ENCODE measurements at regions not wholly inside any gene's neighbourhood (a gene's known extent, or its start where the extent isn't known, plus 50 kb on each side); places are given as distances from the start of the nearest gene placed in this dataset.

DNA sequence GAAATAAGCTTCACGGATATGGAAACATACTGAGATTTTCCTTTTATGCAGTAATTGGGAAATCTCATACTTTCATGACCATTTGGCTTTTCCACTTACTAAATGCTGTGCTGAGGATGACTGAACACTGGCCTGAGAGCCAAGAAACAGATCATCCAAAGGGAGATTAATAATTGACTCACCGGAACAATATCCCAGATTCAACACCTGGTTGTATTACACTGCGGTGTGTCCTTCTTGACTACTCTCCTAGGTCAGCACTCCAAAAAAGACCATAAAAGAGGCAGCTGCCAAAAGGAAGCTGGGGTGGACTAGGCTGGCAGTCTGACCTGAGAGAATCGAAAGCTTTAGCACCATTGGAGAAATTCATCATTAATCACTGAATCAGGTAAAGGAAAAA is 469.1 kb downstream of the CBLN2 start:
- Histone ChIP-seq H3K27me3 (ENCODE audit: control insufficient read depth in 1 of 2, insufficient read depth in 2 of 2, low read length in 2 of 2) (no peaks in the 10 kb centered on the region; a peak in 1 of 5 replicates), H3K9me3 (ENCODE audit: low read length) (no peaks in the 10 kb centered on the region), H3K36me3 (replicated peaks in 1 of 2; ENCODE audit: control insufficient read depth in 1 of 2, insufficient read depth in 2 of 2, low read length in 2 of 2) (no peaks in the 10 kb centered on the region), H3K9ac (ENCODE audit: insufficient read depth, low read depth, low read length) (no peak overlapping the region), H4K20me1 (ENCODE audit: insufficient read depth, low read length) (no peaks in the 10 kb centered on the region), H3K4me2 (ENCODE audit: low read depth, low read length) (no peak overlapping the region), H2AFZ (ENCODE audit: low read length) (no peak overlapping the region), H3K79me2 (ENCODE audit: insufficient read depth, low read length) (no peaks in the 10 kb centered on the region), H3K27ac (ENCODE audit: extremely low read length, insufficient read depth, low read length) (no peak overlapping the region), H3K4me1 (ENCODE audit: insufficient read depth, low read length) (no peaks in the 10 kb centered on the region), H3K4me3 (replicated peaks in 1 of 3; ENCODE audit: insufficient read depth in 1 of 3, low read depth in 2 of 3, low read length in 3 of 3) (no peak overlapping the region)
- FAIRE-seq (no peak), ATAC-seq (no peak), DNase-seq (ENCODE audit: low spot score) (no peak)
- intact Hi-C loops (cut with micrococcal nuclease; ENCODE audit: unreplicated experiment), result no loop called here
- in situ Hi-C loops (cut with HindIII; ENCODE audit: extremely low pct_ligation_motif_present, low pct_unique_long_range_greater_than_20kb), result no loop called here
- BruUV-seq (replicated peaks), result no TSS peak
- ChIA-PET POLR2A (no interaction called here), CTCF (ENCODE audit: low intra/inter-chr PET ratio, low total read pairs) (no interaction called here)
- 28% methylated on average over 4 of the region's 4 CpGs for WGBS (ENCODE audit: low lambda C conversion rate)
- TF ChIP-seq, protein P1, sequence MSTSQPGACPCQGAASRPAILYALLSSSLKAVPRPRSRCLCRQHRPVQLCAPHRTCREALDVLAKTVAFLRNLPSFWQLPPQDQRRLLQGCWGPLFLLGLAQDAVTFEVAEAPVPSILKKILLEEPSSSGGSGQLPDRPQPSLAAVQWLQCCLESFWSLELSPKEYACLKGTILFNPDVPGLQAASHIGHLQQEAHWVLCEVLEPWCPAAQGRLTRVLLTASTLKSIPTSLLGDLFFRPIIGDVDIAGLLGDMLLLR (CRISPR knock-in tag; IDR thresholded peaks at IDR 0.05), result no peak
- TF ChIP-seq STAG1 (CRISPR knock-in tag; IDR thresholded peaks at IDR 0.05) (no peak), CCDC6 (CRISPR knock-in tag; IDR thresholded peaks at IDR 0.05) (no peak), ZBTB3 (CRISPR knock-in tag; IDR thresholded peaks at IDR 0.05; ENCODE audit: borderline replicate concordance, low read depth) (no peak), SAP130 (CRISPR knock-in tag; IDR thresholded peaks at IDR 0.05; ENCODE audit: low read depth) (no peak)
- TF ChIP-seq, protein P2, sequence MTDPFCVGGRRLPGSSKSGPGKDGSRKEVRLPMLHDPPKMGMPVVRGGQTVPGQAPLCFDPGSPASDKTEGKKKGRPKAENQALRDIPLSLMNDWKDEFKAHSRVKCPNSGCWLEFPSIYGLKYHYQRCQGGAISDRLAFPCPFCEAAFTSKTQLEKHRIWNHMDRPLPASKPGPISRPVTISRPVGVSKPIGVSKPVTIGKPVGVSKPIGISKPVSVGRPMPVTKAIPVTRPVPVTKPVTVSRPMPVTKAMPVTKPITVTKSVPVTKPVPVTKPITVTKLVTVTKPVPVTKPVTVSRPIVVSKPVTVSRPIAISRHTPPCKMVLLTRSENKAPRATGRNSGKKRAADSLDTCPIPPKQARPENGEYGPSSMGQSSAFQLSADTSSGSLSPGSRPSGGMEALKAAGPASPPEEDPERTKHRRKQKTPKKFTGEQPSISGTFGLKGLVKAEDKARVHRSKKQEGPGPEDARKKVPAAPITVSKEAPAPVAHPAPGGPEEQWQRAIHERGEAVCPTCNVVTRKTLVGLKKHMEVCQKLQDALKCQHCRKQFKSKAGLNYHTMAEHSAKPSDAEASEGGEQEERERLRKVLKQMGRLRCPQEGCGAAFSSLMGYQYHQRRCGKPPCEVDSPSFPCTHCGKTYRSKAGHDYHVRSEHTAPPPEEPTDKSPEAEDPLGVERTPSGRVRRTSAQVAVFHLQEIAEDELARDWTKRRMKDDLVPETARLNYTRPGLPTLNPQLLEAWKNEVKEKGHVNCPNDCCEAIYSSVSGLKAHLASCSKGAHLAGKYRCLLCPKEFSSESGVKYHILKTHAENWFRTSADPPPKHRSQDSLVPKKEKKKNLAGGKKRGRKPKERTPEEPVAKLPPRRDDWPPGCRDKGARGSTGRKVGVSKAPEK (CRISPR knock-in tag; IDR thresholded peaks at IDR 0.05; ENCODE audit: borderline replicate concordance), result no peak
- TF ChIP-seq, protein P3, sequence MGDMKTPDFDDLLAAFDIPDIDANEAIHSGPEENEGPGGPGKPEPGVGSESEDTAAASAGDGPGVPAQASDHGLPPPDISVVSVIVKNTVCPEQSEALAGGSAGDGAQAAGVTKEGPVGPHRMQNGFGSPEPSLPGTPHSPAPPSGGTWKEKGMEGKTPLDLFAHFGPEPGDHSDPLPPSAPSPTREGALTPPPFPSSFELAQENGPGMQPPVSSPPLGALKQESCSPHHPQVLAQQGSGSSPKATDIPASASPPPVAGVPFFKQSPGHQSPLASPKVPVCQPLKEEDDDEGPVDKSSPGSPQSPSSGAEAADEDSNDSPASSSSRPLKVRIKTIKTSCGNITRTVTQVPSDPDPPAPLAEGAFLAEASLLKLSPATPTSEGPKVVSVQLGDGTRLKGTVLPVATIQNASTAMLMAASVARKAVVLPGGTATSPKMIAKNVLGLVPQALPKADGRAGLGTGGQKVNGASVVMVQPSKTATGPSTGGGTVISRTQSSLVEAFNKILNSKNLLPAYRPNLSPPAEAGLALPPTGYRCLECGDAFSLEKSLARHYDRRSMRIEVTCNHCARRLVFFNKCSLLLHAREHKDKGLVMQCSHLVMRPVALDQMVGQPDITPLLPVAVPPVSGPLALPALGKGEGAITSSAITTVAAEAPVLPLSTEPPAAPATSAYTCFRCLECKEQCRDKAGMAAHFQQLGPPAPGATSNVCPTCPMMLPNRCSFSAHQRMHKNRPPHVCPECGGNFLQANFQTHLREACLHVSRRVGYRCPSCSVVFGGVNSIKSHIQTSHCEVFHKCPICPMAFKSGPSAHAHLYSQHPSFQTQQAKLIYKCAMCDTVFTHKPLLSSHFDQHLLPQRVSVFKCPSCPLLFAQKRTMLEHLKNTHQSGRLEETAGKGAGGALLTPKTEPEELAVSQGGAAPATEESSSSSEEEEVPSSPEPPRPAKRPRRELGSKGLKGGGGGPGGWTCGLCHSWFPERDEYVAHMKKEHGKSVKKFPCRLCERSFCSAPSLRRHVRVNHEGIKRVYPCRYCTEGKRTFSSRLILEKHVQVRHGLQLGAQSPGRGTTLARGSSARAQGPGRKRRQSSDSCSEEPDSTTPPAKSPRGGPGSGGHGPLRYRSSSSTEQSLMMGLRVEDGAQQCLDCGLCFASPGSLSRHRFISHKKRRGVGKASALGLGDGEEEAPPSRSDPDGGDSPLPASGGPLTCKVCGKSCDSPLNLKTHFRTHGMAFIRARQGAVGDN (CRISPR knock-in tag; IDR thresholded peaks at IDR 0.05), result no peak
- TF ChIP-seq, protein P4, sequence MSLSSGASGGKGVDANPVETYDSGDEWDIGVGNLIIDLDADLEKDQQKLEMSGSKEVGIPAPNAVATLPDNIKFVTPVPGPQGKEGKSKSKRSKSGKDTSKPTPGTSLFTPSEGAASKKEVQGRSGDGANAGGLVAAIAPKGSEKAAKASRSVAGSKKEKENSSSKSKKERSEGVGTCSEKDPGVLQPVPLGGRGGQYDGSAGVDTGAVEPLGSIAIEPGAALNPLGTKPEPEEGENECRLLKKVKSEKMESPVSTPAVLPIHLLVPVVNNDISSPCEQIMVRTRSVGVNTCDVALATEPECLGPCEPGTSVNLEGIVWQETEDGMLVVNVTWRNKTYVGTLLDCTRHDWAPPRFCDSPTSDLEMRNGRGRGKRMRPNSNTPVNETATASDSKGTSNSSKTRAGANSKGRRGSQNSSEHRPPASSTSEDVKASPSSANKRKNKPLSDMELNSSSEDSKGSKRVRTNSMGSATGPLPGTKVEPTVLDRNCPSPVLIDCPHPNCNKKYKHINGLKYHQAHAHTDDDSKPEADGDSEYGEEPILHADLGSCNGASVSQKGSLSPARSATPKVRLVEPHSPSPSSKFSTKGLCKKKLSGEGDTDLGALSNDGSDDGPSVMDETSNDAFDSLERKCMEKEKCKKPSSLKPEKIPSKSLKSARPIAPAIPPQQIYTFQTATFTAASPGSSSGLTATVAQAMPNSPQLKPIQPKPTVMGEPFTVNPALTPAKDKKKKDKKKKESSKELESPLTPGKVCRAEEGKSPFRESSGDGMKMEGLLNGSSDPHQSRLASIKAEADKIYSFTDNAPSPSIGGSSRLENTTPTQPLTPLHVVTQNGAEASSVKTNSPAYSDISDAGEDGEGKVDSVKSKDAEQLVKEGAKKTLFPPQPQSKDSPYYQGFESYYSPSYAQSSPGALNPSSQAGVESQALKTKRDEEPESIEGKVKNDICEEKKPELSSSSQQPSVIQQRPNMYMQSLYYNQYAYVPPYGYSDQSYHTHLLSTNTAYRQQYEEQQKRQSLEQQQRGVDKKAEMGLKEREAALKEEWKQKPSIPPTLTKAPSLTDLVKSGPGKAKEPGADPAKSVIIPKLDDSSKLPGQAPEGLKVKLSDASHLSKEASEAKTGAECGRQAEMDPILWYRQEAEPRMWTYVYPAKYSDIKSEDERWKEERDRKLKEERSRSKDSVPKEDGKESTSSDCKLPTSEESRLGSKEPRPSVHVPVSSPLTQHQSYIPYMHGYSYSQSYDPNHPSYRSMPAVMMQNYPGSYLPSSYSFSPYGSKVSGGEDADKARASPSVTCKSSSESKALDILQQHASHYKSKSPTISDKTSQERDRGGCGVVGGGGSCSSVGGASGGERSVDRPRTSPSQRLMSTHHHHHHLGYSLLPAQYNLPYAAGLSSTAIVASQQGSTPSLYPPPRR (CRISPR knock-in tag; IDR thresholded peaks at IDR 0.05; ENCODE audit: borderline replicate concordance), result no peak

Data from HepG2 (cell line).